ENCODE measurements at regions not wholly inside any gene's neighbourhood (a gene's known extent, or its start where the extent isn't known, plus 50 kb on each side); places are given as distances from the start of the nearest gene placed in this dataset.

DNA sequence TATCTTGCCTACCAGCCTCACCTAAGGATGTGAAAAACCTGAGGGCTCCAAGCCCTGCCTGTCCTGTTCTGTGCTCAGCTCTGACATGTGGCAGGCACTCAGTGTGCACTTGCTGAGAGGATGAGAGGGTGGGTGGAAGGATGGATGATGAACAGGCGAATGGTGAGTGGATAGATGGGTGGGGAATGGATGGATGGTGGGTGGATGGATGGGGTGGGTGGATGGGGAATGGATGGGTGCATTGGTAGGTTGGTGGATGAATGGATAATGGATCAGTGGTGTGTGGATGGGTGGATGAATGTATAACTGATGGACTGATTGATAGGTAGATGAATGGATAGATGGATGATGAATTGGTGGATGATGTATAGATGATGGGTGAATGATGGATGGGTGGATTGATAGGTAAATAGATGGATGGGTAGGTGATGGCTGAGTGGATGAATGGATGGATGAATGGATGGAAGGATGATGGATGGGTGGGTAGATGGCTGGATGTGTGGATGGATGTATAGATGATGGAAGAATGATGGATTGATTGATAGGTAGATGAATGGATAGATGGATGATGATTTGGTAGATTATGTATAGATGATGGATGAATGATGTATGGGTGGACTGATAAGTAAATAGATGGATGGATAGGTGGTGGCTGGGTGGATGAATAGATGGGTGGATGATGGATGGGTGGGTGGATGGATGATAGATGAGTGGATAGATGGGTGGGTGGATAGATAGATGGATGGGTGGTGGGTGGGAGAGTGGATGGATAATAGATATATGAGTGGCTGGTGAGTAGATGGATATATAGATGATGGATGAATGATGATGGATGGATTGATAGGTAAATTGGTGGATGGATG, 69.3 kb upstream of the NKX1-1 start:
- Mint-ChIP-seq H3K27me3 (peaks cover 43% of the 10 kb centered on the region), H3K4me1 (ENCODE audit: low read depth) (no peaks in the 10 kb centered on the region), H3K4me3 (no peak overlapping the region), H3K36me3 (ENCODE audit: low read depth) (no peaks in the 10 kb centered on the region), H3K27ac (no peak overlapping the region), H3K9me3 (peaks cover 12% of the 10 kb centered on the region)
- DNase-seq = no peak

DNA sequence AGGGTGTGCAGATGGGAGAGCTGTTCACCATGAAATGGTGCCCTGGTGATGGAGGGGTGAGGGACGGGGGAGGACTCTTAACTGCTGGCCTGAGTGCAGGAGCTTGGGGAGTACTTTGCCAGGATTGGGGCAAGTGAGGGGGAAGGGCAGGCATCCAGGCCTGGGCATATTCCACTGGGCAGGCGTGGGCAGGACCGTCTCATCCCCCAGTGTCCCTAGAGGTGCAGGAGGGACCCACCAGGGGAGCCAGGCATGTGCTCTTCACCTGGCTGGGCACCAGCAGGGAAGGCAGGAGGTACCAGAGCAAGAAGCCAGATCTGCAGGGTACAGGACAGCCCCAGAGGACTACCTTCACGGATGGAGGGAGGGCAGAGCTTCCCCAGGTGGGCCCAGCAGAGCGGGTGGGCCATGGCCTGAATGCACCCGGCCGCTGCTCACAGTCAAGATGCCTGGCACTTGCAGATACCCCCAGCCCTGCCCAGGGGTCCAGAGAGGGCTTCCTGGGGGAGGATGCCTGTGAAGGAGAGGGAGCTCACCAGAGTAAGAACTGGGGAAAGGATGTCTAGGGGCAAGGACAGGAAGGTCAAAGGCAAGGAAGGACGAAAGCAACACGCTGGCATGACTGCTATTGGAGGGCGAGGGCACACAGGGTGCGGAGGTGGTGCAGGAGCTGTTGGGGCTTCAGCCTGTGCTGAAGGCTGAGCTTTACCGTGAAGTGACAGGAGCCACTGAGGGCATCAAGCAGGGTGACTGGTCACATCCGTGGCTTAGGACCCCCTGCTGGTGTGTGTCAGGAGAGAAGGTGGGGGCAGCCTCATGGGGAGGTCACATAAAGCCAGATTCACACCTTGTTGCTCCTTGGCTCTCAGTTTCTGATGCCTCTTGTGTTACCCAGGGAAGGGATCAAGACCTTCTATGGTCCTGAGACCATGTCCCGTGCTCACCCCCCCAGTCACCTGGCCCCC, 68.2 kb upstream of the NKX1-1 start:
- Mint-ChIP-seq H3K4me1 (ENCODE audit: low read depth) (no peaks in the 10 kb centered on the region), H3K27ac (no peak overlapping the region), H3K4me3 (no peak overlapping the region), H3K27me3 (peaks cover 34% of the 10 kb centered on the region), H3K9me3 (peaks cover 1% of the 10 kb centered on the region), H3K36me3 (ENCODE audit: low read depth) (no peaks in the 10 kb centered on the region)
- peak; percentile 15 for DNase-seq

DNA sequence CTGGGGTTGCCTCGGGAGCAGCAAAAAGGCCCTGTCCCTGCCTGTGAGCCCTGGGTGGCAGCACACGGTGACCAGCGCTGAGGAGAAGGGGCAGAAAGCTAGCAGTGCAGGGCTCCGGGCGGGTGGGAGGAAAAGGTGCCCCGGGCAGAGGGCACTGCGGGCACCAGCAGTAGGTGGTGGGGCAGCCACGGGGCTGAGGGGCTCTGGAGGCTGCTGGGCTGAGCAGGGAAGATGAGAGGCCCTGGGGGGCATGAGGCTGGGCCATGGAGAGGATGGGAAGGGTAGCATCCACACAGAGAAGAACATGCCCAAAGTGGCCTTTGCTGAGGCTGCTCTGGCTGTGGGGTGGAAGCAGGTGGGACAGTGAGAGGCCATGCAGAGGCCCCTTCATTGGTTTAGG, 67.5 kb upstream of the NKX1-1 start:
- H3K27me3 Mint-ChIP-seq = peaks cover 32% of the 10 kb centered on the region
- no peak overlapping the region for H3K27ac Mint-ChIP-seq
- no peaks in the 10 kb centered on the region for H3K36me3 Mint-ChIP-seq (ENCODE audit: low read depth)
- H3K4me1 Mint-ChIP-seq (ENCODE audit: low read depth) = no peaks in the 10 kb centered on the region
- no peaks in the 10 kb centered on the region for H3K9me3 Mint-ChIP-seq
- H3K4me3 Mint-ChIP-seq = no peak overlapping the region
- no peak for DNase-seq

DNA sequence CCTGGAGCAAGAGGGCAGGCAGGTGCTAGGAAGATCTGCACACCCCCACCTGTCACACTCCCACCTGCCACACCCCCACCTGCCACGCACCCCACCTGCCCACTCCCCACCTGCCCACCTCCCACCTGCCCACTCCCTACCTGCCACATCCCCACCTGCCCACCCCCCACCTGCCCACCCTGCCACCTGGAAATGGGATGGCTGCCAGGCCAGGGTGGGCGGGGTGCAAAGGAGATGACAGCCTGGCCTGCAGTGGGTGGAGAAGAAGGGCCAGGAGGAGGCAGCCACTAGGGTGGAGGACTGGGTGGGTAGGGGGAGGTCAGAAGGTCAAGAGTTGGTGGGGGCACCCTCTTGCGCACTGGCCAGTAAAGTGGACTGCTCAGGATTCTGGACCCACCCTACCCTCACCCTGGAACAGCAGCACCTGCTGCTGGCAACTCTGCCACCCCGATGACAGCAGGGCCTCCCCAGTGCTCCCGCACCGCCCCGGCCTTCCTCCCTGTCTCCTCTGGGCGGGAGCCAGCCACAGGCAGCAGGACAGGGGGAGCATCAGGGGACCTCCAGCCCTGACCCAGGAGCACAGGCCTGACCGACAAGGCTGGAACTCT, 66.8 kb upstream of the NKX1-1 start:
- peaks cover 3% of the 10 kb centered on the region for H3K9me3 Mint-ChIP-seq
- no peak overlapping the region for H3K27ac Mint-ChIP-seq
- H3K4me3 Mint-ChIP-seq = no peak overlapping the region
- peaks cover 32% of the 10 kb centered on the region for H3K27me3 Mint-ChIP-seq
- no peak for DNase-seq
- no peaks in the 10 kb centered on the region for H3K36me3 Mint-ChIP-seq (ENCODE audit: low read depth)
- H3K4me1 Mint-ChIP-seq (ENCODE audit: low read depth) = no peaks in the 10 kb centered on the region

DNA sequence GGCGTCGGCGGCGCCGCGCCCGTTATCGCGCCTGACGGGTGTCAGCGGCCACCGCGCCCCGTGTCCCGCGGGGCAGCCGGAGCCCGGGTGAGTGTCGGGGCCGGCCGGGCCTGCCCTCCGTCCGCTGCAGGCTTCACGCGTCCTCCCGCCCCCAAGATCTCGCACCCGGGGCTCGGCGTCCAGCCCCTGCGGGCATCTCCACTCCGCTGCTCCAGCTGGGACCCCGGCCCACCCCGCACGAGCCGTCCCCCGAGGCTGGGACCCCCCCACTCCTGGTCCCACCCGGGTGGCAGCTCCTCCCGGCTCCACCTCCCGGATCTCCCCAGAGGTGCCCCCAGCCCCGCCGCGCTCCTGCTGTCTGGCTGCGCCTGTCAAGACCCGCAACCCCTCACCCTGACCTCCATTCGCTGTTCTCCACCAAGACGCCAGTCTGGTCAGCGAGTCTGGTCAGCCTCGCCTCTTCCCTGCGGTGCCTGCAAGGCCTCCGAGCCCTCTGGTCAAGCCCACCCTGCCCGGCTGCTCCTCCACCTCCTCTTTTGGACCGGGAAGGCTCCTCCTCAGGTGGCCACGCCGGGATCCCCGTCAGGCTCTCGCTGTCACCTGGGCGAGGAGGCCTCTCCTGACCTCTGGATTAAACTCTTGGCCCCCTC, 66.0 kb upstream of the NKX1-1 start:
- Mint-ChIP-seq H3K36me3 (ENCODE audit: low read depth) (no peaks in the 10 kb centered on the region), H3K4me3 (no peak overlapping the region), H3K27me3 (peaks cover 29% of the 10 kb centered on the region), H3K4me1 (ENCODE audit: low read depth) (no peaks in the 10 kb centered on the region), H3K9me3 (peaks cover 11% of the 10 kb centered on the region), H3K27ac (no peak overlapping the region)
- peak; percentile 21 for DNase-seq

DNA sequence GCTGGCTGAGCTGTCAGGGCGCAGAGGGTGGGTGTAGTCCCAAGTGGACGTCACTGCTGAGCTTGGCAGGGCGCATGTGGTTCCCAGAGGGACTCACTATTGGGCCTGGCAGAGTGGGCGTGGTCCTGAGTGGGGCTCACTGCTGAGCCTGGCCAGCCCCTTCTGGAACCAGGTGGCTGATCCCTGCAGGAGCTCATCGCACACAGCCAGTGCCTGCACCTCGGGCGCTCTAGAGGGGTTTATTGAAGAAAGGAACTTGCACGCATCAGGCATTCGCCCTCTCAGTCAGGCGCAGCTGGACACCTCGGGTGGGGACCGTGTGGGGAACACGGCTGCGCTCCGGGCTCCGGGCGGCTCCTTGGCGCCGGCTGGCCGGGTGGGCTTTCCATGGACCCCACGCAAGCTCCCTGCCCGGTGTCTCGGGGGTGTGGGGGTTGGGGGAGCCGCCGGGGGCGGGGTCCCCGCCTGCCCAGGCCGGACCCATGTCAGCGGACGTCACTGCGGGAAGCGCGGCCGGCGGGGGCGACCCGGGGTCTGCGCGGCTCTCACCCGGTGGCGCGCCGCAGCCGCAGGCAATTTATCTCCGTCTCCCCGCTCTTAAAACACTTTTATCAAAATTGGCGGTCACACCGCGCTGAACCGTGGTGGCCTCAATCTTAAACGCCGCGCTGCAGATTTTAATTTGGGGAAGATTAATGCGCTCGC, 65.4 kb upstream of the NKX1-1 start:
- Mint-ChIP-seq H3K9me3 (peaks cover 11% of the 10 kb centered on the region), H3K27ac (no peak overlapping the region), H3K4me1 (ENCODE audit: low read depth) (no peaks in the 10 kb centered on the region), H3K4me3 (no peak overlapping the region), H3K36me3 (ENCODE audit: low read depth) (no peaks in the 10 kb centered on the region), H3K27me3 (peaks cover 29% of the 10 kb centered on the region)
- peak; percentile 16 for DNase-seq

DNA sequence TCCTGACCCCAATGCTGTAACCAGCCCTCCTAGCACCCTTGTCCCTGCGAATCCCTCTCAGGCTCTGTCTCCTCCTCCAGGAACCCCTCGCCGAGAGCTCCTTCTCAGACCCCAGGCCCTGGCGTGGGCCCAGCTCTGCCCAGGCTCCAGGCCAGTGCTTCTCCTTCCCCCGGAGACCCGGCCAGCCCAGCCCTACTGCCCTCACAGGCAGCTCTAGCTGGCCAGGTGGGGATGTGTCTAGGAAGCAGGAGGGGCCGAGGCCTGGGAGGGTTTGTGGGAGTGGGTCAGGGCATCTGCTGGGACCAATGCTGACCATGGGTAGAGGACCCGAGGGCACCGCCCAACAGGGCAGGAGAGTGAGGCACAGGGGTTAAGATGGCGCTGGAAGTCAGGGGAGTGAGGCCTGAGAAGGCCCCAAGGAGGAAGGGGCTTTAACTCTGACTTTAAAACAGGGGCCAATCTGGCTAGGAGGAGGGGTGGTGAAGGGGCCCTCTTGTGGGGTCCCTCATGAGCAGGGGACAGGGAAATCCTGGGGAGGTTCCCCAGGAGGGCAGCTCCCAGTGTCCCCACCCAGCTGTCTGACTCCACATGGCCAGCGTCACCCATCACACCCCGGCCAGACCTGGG, 64.7 kb upstream of the NKX1-1 start:
- Mint-ChIP-seq H3K4me1 (ENCODE audit: low read depth) (no peaks in the 10 kb centered on the region), H3K4me3 (no peak overlapping the region), H3K27me3 (peaks cover 29% of the 10 kb centered on the region), H3K9me3 (peaks cover 11% of the 10 kb centered on the region), H3K36me3 (ENCODE audit: low read depth) (no peaks in the 10 kb centered on the region), H3K27ac (no peak overlapping the region)
- peak; percentile 15 for DNase-seq

DNA sequence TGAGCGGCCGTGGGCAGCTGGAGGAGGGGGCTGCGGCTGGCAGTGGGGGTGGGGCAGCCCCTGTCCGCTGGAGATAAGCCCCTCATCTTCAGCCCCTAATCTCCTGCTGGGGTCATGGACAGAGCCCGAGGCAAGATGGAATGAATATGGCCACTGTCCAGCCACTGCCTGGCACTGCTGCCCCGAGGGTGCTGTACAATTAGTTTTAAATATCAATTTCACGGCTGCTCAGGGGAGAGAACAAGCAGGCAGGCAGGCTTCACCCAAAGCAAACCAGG, 64.1 kb upstream of the NKX1-1 start:
- Mint-ChIP-seq H3K4me1 (ENCODE audit: low read depth) (no peaks in the 10 kb centered on the region), H3K9me3 (peaks cover 11% of the 10 kb centered on the region), H3K27me3 (peaks cover 29% of the 10 kb centered on the region), H3K27ac (no peak overlapping the region), H3K4me3 (no peak overlapping the region), H3K36me3 (ENCODE audit: low read depth) (no peaks in the 10 kb centered on the region)
- no peak for DNase-seq

DNA sequence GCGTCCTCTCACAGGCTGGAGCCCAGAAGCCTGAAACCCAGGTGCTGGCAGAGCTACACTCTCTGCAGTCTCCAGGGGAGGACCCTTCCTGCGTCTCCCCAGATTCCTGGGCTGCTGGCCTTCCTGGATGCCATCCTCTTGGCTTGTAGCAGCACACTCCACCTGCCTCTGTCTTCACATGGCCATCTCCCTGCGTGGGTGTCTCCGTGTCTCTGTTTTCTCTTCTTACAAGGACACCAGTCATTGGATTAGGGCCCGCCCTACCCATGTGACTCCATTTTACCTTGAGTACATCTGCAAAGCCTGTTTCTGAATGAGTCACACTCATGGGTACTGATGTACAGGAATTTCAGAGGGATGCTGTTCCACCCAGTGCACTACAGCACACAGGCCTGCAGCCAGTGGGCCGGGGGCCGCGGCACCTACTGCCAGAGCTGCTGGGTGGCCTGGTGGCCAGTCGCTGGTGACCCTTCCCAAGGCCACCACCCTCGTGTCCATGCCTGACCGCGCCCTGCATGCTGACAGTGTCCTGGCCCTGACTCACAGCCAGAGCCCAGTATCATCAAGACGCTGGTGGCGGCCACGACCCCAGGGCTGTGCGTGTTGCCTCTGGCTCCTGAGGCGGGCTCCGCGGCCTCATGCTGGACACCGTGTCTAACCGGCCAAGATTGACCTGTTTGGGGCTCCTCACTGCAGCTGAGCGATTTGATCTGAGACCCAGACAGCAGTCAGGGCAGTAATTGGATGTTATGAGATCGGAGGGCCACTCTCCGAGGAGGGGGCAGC, 63.6 kb upstream of the NKX1-1 start:
- Mint-ChIP-seq H3K27ac (no peak overlapping the region), H3K4me3 (no peak overlapping the region), H3K36me3 (ENCODE audit: low read depth) (no peaks in the 10 kb centered on the region), H3K4me1 (ENCODE audit: low read depth) (no peaks in the 10 kb centered on the region), H3K9me3 (peaks cover 11% of the 10 kb centered on the region), H3K27me3 (peaks cover 28% of the 10 kb centered on the region)
- peak; percentile 15 for DNase-seq

DNA sequence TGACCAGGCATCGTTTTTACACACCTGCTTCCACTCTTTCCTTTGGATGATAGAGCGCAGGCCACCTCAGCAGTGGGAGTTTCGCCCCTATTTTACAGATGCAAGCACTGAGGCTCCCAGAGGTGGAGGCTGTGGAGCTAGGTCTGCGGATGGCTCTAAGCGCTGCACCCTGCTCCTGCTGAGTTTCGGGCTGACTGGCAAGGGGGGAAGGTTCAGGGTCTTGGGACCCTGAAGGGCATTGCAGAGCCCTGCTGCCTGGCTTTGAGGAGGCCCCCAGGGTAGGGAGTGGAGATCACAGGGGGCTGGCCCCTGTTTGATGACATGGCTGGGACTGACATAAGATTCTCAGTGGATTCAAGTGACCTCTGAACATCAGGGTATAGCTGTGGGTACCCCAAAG, 62.8 kb upstream of the NKX1-1 start:
- Mint-ChIP-seq H3K4me1 (ENCODE audit: low read depth) (no peaks in the 10 kb centered on the region), H3K9me3 (peaks cover 11% of the 10 kb centered on the region), H3K27ac (no peak overlapping the region), H3K4me3 (no peak overlapping the region), H3K36me3 (ENCODE audit: low read depth) (no peaks in the 10 kb centered on the region), H3K27me3 (peaks cover 22% of the 10 kb centered on the region)
- peak; percentile 9 for DNase-seq

DNA sequence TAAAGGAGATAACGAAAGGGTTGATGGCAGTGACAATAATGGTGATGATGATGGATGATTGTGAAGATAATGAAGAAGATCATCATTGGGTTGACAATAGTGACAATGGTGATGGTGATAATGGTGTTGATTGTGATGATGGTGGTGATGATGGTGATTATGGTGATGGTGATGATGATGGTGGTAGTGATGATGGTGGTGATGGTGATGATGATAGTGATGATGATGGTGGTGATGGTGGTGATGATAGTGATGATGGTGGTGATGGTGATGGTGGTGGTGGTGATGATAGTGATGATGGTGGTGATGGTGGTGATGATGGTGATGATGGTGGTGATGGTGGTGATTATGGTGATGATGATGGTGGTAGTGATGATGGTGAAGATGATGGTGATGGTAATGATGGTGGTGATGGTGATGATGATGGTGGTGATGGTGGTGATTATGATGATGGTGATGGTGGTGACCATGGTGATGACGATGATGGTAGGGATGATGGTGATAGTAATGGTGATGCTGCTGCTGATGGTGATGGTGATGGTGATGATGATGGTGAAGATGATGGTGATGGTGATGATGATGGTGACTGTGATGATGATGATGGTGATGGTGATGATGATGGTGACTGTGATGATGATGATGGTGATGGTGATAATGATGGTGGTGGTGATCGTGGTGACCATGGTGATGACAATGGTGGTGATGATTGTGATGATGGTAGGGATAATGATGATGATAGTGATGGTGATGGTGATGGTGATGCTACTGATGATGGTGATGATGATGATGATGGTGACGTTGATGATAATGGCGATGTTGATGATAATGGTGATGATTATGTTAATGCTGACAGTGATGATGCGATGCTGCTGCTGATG, 61.6 kb upstream of the NKX1-1 start:
- Mint-ChIP-seq H3K4me1 (ENCODE audit: low read depth) (no peaks in the 10 kb centered on the region), H3K27ac (no peak overlapping the region)
- DNase-seq = no peak

DNA sequence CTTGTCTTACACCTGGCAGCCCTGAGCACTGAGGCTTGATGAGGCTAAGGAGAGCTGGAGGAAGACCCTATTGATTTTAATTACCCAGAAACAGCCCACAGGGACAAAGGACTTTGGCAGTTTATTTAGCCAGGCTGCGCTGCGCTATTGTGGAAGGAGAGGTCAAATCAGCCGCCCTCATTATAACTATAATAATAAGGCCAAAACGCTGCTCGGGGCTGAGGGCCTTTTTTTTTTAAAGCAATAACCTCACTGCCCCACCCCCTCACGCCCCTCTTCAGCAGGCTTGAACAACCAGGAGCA, 60.6 kb upstream of the NKX1-1 start:
- no peaks in the 10 kb centered on the region for H3K4me1 Mint-ChIP-seq (ENCODE audit: low read depth)
- peaks cover 11% of the 10 kb centered on the region for H3K9me3 Mint-ChIP-seq
- no peaks in the 10 kb centered on the region for H3K36me3 Mint-ChIP-seq (ENCODE audit: low read depth)
- no peak for DNase-seq
- H3K4me3 Mint-ChIP-seq = no peak overlapping the region
- peaks cover 21% of the 10 kb centered on the region for H3K27me3 Mint-ChIP-seq
- no peak overlapping the region for H3K27ac Mint-ChIP-seq

More for the DNA sequence above, 61.6 kb upstream of the NKX1-1 start:
- Mint-ChIP-seq H3K27me3 (peaks cover 20% of the 10 kb centered on the region), H3K36me3 (ENCODE audit: low read depth) (no peaks in the 10 kb centered on the region), H3K4me3 (no peak overlapping the region), H3K9me3 (peaks cover 11% of the 10 kb centered on the region)
